Subcutaneous abdominal adipose tissue (tissue), 5 donors: ENCODE measurements at regions not wholly inside any gene's neighbourhood (a gene's known extent, or its start where the extent isn't known, plus 50 kb on each side); places are given as distances from the start of the nearest gene placed in this dataset.

Experiments
- H3K27ac ChIP-seq: one replicate; pipeline ENCODE4 v1.7.0; 2013; ENCODE audit warnings: low read depth, mild to moderate bottlenecking, inconsistent platforms, low read length, moderate library complexity
- H3K27me3 ChIP-seq, 5 donors: one replicate each; pipeline ENCODE4 v1.7.0; 2013; ENCODE audit warnings: low read length in 5 of 5, inconsistent platforms in 1 of 5; ENCODE audit not compliant: control insufficient read depth in 5 of 5, insufficient read depth in 4 of 5
- H3K36me3 ChIP-seq, 5 donors: one replicate each; pipeline ENCODE4 v1.7.0; 2013; ENCODE audit warnings: low read length in 5 of 5; ENCODE audit not compliant: control insufficient read depth in 5 of 5, insufficient read depth in 5 of 5
- H3K4me1 ChIP-seq, 5 donors: one replicate each; pipeline ENCODE4 v1.7.0; 2013; ENCODE audit warnings: low read length in 5 of 5, mild to moderate bottlenecking in 3 of 5, moderate library complexity in 1 of 5; ENCODE audit not compliant: control insufficient read depth in 5 of 5, insufficient read depth in 5 of 5
- H3K4me3 ChIP-seq, 5 donors: one replicate each; pipeline ENCODE4 v1.7.0; 2013; ENCODE audit warnings: low read length in 5 of 5, low read depth in 1 of 5
- H3K9ac ChIP-seq, 5 donors: one replicate each; pipeline ENCODE4 v1.7.0; 2013; ENCODE audit warnings: low read length in 5 of 5, mild to moderate bottlenecking in 4 of 5, moderate library complexity in 3 of 5
- H3K9me3 ChIP-seq, 5 donors: one replicate each; pipeline ENCODE4 v1.7.0; 2013; ENCODE audit warnings: low read length in 5 of 5; ENCODE audit not compliant: control insufficient read depth in 5 of 5
- donor health status: healthy.
- donor health status: healthy.
- donor health status: healthy.
- donor health status: healthy.
- donor health status: healthy.

- H3K27ac ChIP-seq, result no peak overlapping the region
- no peak overlapping the region for H3K4me3 ChIP-seq
- no peaks in the 10 kb centered on the region for H3K9me3 ChIP-seq
- no peaks in the 10 kb centered on the region for H3K4me1 ChIP-seq
- no peaks in the 10 kb centered on the region for H3K27me3 ChIP-seq
- no peaks in the 10 kb centered on the region for H3K36me3 ChIP-seq
- H3K9ac ChIP-seq, result no peak overlapping the region
Observed at GRCh38 chr4:175253184-175253902, 335.2 kb downstream of the ADAM29 start.

DNA sequence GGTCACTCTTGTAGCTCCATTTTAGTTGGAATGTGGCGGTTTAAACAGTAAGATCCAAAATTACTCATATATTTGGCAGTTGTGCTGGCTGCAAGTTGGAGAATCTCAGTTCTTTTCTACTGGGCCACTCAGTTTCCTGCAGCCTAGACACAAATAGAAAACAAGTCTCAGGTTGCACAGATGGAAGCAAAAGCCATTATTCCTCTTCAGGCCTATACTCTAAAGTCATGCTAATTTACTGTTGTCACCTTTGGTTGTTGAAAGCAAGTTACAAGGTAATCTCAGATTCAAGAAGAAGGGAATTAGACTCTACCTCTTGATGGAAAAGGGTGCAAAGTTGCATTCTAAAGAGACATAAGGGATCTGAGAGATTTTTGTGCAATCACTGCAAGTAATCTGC, 345.4 kb downstream of the ADAM29 start:
- Histone ChIP-seq H3K4me3 (no peak overlapping the region), H3K9ac (no peak overlapping the region), H3K36me3 (no peaks in the 10 kb centered on the region), H3K27ac (no peak overlapping the region), H3K27me3 (no peaks in the 10 kb centered on the region), H3K4me1 (no peaks in the 10 kb centered on the region), H3K9me3 (no peaks in the 10 kb centered on the region)

DNA sequence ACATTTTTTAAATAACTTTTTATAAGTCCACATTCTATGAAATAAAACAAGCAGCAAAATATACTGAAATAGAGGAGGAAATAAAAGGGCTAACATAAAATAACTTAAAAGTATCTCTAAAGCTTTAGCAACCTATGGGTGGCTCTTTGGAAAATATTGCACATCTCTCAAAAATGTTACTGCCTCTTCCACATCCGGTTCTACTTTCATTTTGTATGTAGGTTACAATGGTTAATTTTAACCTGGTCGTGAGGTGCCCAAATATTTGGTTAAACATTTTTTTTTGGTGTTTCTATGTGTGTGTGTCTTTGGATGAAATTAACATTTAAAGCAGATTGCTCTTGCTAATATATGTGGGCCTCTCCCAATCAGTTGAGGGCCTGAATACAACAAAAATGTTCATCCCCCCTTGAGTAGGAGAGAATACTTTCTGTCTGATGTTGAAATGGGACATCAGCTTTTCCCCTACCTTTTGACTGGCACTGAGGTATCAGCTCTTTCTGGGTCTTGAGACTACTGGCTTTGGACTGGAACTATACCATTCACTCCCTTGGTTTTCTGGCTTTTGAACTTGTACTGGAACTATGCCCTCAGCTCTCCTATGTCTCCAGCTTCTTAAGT, 353.0 kb downstream of the ADAM29 start:
- Histone ChIP-seq H3K9me3 (no peaks in the 10 kb centered on the region), H3K4me3 (no peak overlapping the region), H3K27me3 (no peaks in the 10 kb centered on the region), H3K9ac (no peak overlapping the region), H3K27ac (no peak overlapping the region), H3K4me1 (no peaks in the 10 kb centered on the region), H3K36me3 (no peaks in the 10 kb centered on the region)

DNA sequence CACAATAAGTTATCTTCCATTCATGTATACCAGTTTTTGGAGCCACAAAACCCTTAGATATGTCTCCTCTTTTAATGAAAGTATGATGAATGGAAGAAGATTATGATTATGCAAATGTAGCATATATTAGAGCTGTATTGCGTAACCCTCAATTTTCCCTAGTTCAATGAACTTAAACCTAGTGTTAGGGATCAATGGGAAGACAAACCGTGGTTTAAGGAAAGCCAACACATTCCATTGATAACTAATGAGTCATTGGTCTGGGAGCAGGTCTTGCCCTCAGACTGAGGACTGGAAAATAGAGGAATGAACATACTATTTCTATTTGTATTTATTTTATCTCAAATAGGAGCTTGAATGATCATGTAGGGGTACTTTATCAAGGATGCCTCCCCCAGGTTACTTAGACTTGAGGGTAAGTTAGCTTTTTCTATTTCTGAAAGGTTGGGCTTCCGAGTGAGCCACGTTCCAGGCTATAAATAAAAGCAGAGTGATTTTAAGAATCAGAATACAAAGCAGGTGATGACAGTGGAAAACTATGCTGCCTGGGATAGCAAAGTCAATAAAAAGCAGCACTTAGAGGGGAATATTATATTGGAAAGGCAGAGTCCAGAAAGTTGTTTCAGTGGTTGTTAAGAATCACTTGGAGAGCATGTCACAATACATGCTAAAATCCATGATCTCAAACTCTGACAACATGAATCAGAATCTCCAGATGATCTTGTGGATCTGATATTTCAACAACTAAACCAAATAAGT, 356.0 kb downstream of the ADAM29 start:
- H3K9ac ChIP-seq, result no peak overlapping the region
- no peaks in the 10 kb centered on the region for H3K9me3 ChIP-seq
- no peak overlapping the region for H3K4me3 ChIP-seq
- no peaks in the 10 kb centered on the region for H3K4me1 ChIP-seq
- no peak overlapping the region for H3K27ac ChIP-seq
- no peaks in the 10 kb centered on the region for H3K27me3 ChIP-seq
- H3K36me3 ChIP-seq, result no peaks in the 10 kb centered on the region

GRCh38 chr4:175277816-175278215, 359.7 kb downstream of the ADAM29 start:
- no peaks in the 10 kb centered on the region for H3K27me3 ChIP-seq

GRCh38 chr4:175280153-175280552, 362.0 kb downstream of the ADAM29 start:
- no peaks in the 10 kb centered on the region for H3K9me3 ChIP-seq
- H3K27me3 ChIP-seq, result no peaks in the 10 kb centered on the region

More at GRCh38 chr4:175277816-175278215, 359.7 kb downstream of the ADAM29 start:
- Histone ChIP-seq H3K9me3 (no peaks in the 10 kb centered on the region), H3K4me3 (no peak overlapping the region), H3K36me3 (no peaks in the 10 kb centered on the region), H3K9ac (no peak overlapping the region), H3K4me1 (no peaks in the 10 kb centered on the region), H3K27ac (no peak overlapping the region)

GRCh38 chr4:175281894-175282293, 363.7 kb downstream of the ADAM29 start:
- no peak overlapping the region for H3K4me3 ChIP-seq

More at GRCh38 chr4:175280153-175280552, 362.0 kb downstream of the ADAM29 start:
- Histone ChIP-seq H3K36me3 (no peaks in the 10 kb centered on the region), H3K4me3 (no peak overlapping the region), H3K27ac (no peak overlapping the region), H3K9ac (no peak overlapping the region), H3K4me1 (no peaks in the 10 kb centered on the region)

DNA sequence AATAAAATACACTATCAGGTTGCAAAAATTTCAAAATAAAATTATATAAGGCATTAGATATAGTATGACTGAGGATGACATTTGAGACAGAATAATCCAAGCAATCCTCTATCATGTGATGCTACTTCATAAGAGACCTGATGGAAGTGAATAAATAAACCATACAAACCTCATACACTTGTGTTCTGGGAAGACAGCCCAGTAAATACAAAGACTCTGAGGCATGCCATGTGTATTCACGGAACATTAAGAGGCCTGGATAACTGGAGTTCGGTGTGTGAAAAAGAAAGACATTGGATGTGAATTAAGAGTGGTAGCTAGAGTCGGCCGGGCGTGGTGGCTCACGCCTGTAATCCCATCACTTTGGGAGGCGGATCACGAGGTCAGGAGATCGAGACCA, 364.2 kb downstream of the ADAM29 start:
- Histone ChIP-seq H3K36me3 (no peaks in the 10 kb centered on the region), H3K9ac (no peak overlapping the region), H3K27me3 (no peaks in the 10 kb centered on the region), H3K4me3 (no peak overlapping the region), H3K27ac (no peak overlapping the region), H3K4me1 (no peaks in the 10 kb centered on the region), H3K9me3 (no peaks in the 10 kb centered on the region)

More at GRCh38 chr4:175281894-175282293, 363.7 kb downstream of the ADAM29 start:
- H3K9me3 ChIP-seq, result no peaks in the 10 kb centered on the region
- no peak overlapping the region for H3K27ac ChIP-seq
- H3K4me1 ChIP-seq, result no peaks in the 10 kb centered on the region
- no peak overlapping the region for H3K9ac ChIP-seq
- H3K36me3 ChIP-seq, result no peaks in the 10 kb centered on the region
- no peaks in the 10 kb centered on the region for H3K27me3 ChIP-seq

DNA sequence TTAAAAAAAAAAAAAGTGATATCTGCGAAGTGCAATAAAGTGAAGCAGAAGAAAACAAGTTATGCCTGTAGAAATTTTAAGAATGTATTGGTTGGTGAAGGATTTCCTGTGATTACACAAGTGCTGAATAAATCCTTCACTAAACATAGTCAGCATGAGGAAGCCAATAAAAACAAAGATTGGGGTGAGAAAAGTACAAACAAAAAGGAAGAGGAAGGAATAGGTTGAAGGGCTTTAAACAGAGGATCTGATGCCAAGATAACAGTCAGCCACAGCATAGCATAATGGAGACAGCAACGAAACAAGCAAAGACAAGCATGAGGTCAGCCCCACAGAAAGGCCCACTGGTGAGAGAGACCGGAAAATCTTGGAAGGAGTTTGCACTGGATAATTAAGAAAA, 372.2 kb downstream of the ADAM29 start:
- Histone ChIP-seq H3K9ac (no peak overlapping the region), H3K4me1 (no peaks in the 10 kb centered on the region)

DNA sequence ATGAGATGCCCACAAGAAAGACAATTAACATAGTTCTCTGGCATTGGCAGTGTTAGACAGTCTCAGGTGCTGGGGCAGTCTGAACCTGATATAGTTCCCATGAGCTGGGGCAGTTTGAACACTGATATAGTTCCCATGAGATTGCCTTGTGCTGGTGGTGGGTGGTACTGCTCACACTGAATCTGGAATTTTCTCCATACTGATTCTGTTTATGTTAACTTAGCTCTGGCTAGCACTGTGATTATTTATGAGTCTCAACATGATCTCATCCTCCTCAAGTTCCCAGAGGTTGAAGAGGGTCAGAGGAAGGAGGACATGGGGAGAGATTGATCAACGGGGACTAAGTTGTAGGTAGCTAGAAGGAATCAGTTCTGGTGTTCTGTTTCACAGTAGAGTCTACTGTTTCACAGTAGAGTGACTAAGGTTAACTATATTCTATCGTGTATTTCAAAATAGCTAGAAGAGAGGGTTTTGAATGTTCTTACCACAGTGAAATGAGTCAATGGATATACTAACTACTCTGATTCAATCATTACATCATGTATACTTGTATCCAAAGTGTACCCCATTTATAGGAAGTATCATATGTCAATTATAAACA, 379.9 kb downstream of the ADAM29 start:
- Histone ChIP-seq H3K36me3 (no peaks in the 10 kb centered on the region), H3K4me1 (no peaks in the 10 kb centered on the region), H3K27ac (no peak overlapping the region), H3K9me3 (no peaks in the 10 kb centered on the region), H3K4me3 (no peak overlapping the region), H3K27me3 (no peaks in the 10 kb centered on the region), H3K9ac (no peak overlapping the region)

More for the DNA sequence above, 372.2 kb downstream of the ADAM29 start:
- Histone ChIP-seq H3K27ac (no peak overlapping the region), H3K27me3 (no peaks in the 10 kb centered on the region), H3K36me3 (no peaks in the 10 kb centered on the region), H3K4me3 (no peak overlapping the region), H3K9me3 (peaks cover 0 to 3% (median 0%) of the 10 kb centered on the region in 5 donors)
